Left lung (tissue), 4 donors: ENCODE measurements at regions not wholly inside any gene's neighbourhood (a gene's known extent, or its start where the extent isn't known, plus 50 kb on each side); places are given as distances from the start of the nearest gene placed in this dataset.
A peak's percentile ranks its signal among the peaks of the same experiment; 100 is the strongest.

ENCODE experiments used
- ATAC-seq: fragments of 200-7000 bp; cut with Tn5 transposase; one replicate; pipeline ENCODE4 v1.9.1; 2020; ENCODE audit warnings: moderate library complexity
- DNase-seq, 4 donors: peaks; one replicate each; pipeline ENCODE4 v3.0.0-alpha.2; 2013 to 2020
- H3K27ac ChIP-seq, 2 donors: fragments of 200-600 bp; sonication (generic) in 1 of 2; one replicate each; pipeline versions ENCODE4 v1.5.0 to v1.8.0; 2020 to 2021
- H3K27me3 ChIP-seq, 2 donors: fragments of 200-600 bp; sonication (generic) in 1 of 2; one replicate each; pipeline versions ENCODE4 v1.5.0 to v1.8.0; 2020 to 2021
- H3K36me3 ChIP-seq, 2 donors: fragments of 200-600 bp; sonication (generic) in 1 of 2; one replicate each; pipeline versions ENCODE4 v1.5.0 to v1.8.0; 2020 to 2021
- H3K4me1 ChIP-seq, 2 donors: fragments of 200-600 bp; one replicate each; pipeline ENCODE4 v1.8.0; 2021
- H3K4me3 ChIP-seq, 2 donors: fragments of 200-600 bp; sonication (generic) in 1 of 2; one replicate each; pipeline versions ENCODE4 v1.5.0 to v1.8.0; 2020 to 2021; ENCODE audit warnings: mild to moderate bottlenecking in 1 of 2
- H3K9me3 ChIP-seq, 2 donors: fragments of 200-600 bp; sonication (generic) in 1 of 2; one replicate each; pipeline versions ENCODE4 v1.5.0 to v1.8.0; 2020 to 2021
- CTCF ChIP-seq, 2 donors: fragments of 200-600 bp; sonication (generic) in 1 of 2; IDR thresholded peaks; one replicate each; pipeline versions ENCODE4 v1.5.0 to v1.8.0; 2021; ENCODE audit warnings: antibody characterized with exemption in 2 of 2
- intact Hi-C, 2 donors: fragments of 100-400 bp; cut with DNase I; formaldehyde crosslinking; loops; one replicate each; pipeline versions ENCODE4 v1.11.2 to v1.14.2; 2022
- donor health status: DM: no; HTN: yes; CAD: no.
- donor health status: DM: no; HTN: no; CAD: no.

GRCh38 chr10:113273181-113274163 is 279.4 kb upstream of the HABP2 start:
- Histone ChIP-seq H3K4me3 (no peak overlapping the region), H3K4me1 (peaks cover 11 to 27% of the 10 kb centered on the region in 2 donors), H3K9me3 (peaks cover 0 to 21% of the 10 kb centered on the region in 2 donors), H3K36me3 (no peaks in the 10 kb centered on the region), H3K27me3 (no peaks in the 10 kb centered on the region), H3K27ac (peak overlapping the region in 1 of 2 donors; percentile 79)
- no peak for TF ChIP-seq CTCF (IDR thresholded peaks at IDR 0.05)
- ATAC-seq (peak; percentile 79), DNase-seq (peak in 3 of 4 donors; percentile 23 to 81 (median 52))
- intact Hi-C loops, result no loop called here

- intact Hi-C loops, result no loop called here
- H3K27ac ChIP-seq, result peak overlapping the region in 1 of 2 donors; percentile 79
Observed at GRCh38 chr10:113274176-113274829, 278.6 kb upstream of the HABP2 start.

GRCh38 chr10:113278221-113278620 is 274.6 kb upstream of the HABP2 start:
- TF ChIP-seq CTCF (IDR thresholded peaks at IDR 0.05), result no peak
- intact Hi-C loops, result no loop called here

More at GRCh38 chr10:113274176-113274829, 278.6 kb upstream of the HABP2 start:
- no peaks in the 10 kb centered on the region for H3K27me3 ChIP-seq
- peak; percentile 20 for ATAC-seq
- peaks cover 11 to 22% of the 10 kb centered on the region in 2 donors for H3K4me1 ChIP-seq
- TF ChIP-seq CTCF (IDR thresholded peaks at IDR 0.05), result no peak
- peak in 1 of 4 donors; percentile 15 for DNase-seq
- no peaks in the 10 kb centered on the region for H3K36me3 ChIP-seq
- H3K9me3 ChIP-seq, result peaks cover 0 to 21% of the 10 kb centered on the region in 2 donors
- H3K4me3 ChIP-seq, result no peak overlapping the region

GRCh38 chr10:113278664-113279063 is 274.2 kb upstream of the HABP2 start:
- DNase-seq, result no peak
- no peak for TF ChIP-seq CTCF (IDR thresholded peaks at IDR 0.05)
- Histone ChIP-seq H3K27me3 (no peaks in the 10 kb centered on the region), H3K9me3 (peaks cover 0 to 21% of the 10 kb centered on the region in 2 donors), H3K4me1 (peaks cover 6 to 8% of the 10 kb centered on the region in 2 donors), H3K4me3 (no peak overlapping the region), H3K27ac (no peak overlapping the region), H3K36me3 (no peaks in the 10 kb centered on the region)
- intact Hi-C loops, result no loop called here
- no peak for ATAC-seq

More at GRCh38 chr10:113278221-113278620, 274.6 kb upstream of the HABP2 start:
- Histone ChIP-seq H3K9me3 (peaks cover 0 to 21% of the 10 kb centered on the region in 2 donors), H3K36me3 (no peaks in the 10 kb centered on the region), H3K4me3 (no peak overlapping the region), H3K27ac (no peak overlapping the region), H3K27me3 (no peaks in the 10 kb centered on the region), H3K4me1 (peaks cover 11 to 13% of the 10 kb centered on the region in 2 donors)
- ATAC-seq (no peak), DNase-seq (no peak)

- Histone ChIP-seq H3K27ac (no peak overlapping the region), H3K4me3 (no peak overlapping the region), H3K27me3 (no peaks in the 10 kb centered on the region), H3K4me1 (peaks cover under 1 to 2% of the 10 kb centered on the region in 2 donors), H3K9me3 (peaks cover 0 to 21% of the 10 kb centered on the region in 2 donors), H3K36me3 (no peaks in the 10 kb centered on the region)
- no peak for ATAC-seq
- no peak for DNase-seq
- intact Hi-C loops, result no loop called here
- TF ChIP-seq CTCF (IDR thresholded peaks at IDR 0.05), result no peak
Observed at GRCh38 chr10:113279262-113279661, 273.6 kb upstream of the HABP2 start.
